ENCODE measurements at regions not wholly inside any gene's neighbourhood (a gene's known extent, or its start where the extent isn't known, plus 50 kb on each side); places are given as distances from the start of the nearest gene placed in this dataset.

DNA sequence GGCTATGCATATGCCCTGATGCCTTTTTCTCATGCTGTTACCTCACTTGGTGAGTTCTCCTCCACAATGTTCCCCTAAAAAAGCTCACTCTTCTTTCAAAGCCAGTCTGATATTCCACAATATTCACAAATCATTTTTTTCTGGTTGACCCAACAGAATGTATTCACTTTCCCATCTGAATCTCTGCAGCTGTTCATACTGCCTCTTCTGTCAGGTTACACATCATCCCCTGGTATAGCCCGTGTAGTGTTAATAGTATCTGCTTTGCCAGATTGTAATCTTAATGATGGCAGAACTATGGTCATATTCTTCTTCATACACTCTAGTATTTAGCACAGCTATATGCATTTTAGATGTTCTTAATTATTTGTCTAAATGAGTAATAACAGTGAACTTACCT, 544.3 kb downstream of the EFNB2 start:
- Histone ChIP-seq H3K9ac (ENCODE audit: low read depth, low read length) (no peak overlapping the region), H3K36me3 (ENCODE audit: insufficient read depth, low read length) (no peaks in the 10 kb centered on the region)

GRCh38 chr13:105990256-105990958, 545.1 kb downstream of the EFNB2 start:
- no peaks in the 10 kb centered on the region for H3K27me3 ChIP-seq (ENCODE audit: control insufficient read depth, insufficient read depth, low read length)
- peaks cover 19% of the 10 kb centered on the region for H3K4me1 ChIP-seq (ENCODE audit: control insufficient read depth, insufficient read depth, low read length)
- no peak overlapping the region for H3K4me2 ChIP-seq (ENCODE audit: low read length)
- no peak overlapping the region for H3K4me3 ChIP-seq (ENCODE audit: low read length)
- no peaks in the 10 kb centered on the region for H3K9me3 ChIP-seq (replicated peaks; ENCODE audit: low read length)
- no peak overlapping the region for H3K9ac ChIP-seq (ENCODE audit: low read depth, low read length)
- no peaks in the 10 kb centered on the region for H3K36me3 ChIP-seq (ENCODE audit: insufficient read depth, low read length)

More for the DNA sequence above, 544.3 kb downstream of the EFNB2 start:
- Histone ChIP-seq H3K27me3 (ENCODE audit: control insufficient read depth, insufficient read depth, low read length) (no peaks in the 10 kb centered on the region), H3K9me3 (replicated peaks; ENCODE audit: low read length) (no peaks in the 10 kb centered on the region), H3K4me1 (ENCODE audit: control insufficient read depth, insufficient read depth, low read length) (peaks cover 19% of the 10 kb centered on the region), H3K4me2 (ENCODE audit: low read length) (no peak overlapping the region), H3K4me3 (ENCODE audit: low read length) (no peak overlapping the region)

GRCh38 chr13:105984646-105985045, 550.8 kb downstream of the EFNB2 start:
- Histone ChIP-seq H3K4me3 (ENCODE audit: low read length) (no peak overlapping the region), H3K9me3 (replicated peaks; ENCODE audit: low read length) (no peaks in the 10 kb centered on the region), H3K9ac (ENCODE audit: low read depth, low read length) (no peak overlapping the region), H3K27me3 (ENCODE audit: control insufficient read depth, insufficient read depth, low read length) (no peaks in the 10 kb centered on the region), H3K4me1 (ENCODE audit: control insufficient read depth, insufficient read depth, low read length) (peaks cover 6% of the 10 kb centered on the region), H3K4me2 (ENCODE audit: low read length) (no peak overlapping the region), H3K36me3 (ENCODE audit: insufficient read depth, low read length) (no peaks in the 10 kb centered on the region)

GRCh38 chr13:105984236-105984635, 551.2 kb downstream of the EFNB2 start:
- Histone ChIP-seq H3K4me3 (ENCODE audit: low read length) (no peak overlapping the region), H3K9ac (ENCODE audit: low read depth, low read length) (no peak overlapping the region), H3K4me2 (ENCODE audit: low read length) (no peak overlapping the region), H3K27me3 (ENCODE audit: control insufficient read depth, insufficient read depth, low read length) (no peaks in the 10 kb centered on the region), H3K9me3 (replicated peaks; ENCODE audit: low read length) (no peaks in the 10 kb centered on the region), H3K4me1 (ENCODE audit: control insufficient read depth, insufficient read depth, low read length) (peaks cover 6% of the 10 kb centered on the region), H3K36me3 (ENCODE audit: insufficient read depth, low read length) (no peaks in the 10 kb centered on the region)

GRCh38 chr13:105982219-105982930, 553.1 kb downstream of the EFNB2 start:
- H3K4me3 ChIP-seq (ENCODE audit: low read length) = no peak overlapping the region
- no peaks in the 10 kb centered on the region for H3K9me3 ChIP-seq (replicated peaks; ENCODE audit: low read length)
- H3K9ac ChIP-seq (ENCODE audit: low read depth, low read length) = no peak overlapping the region
- H3K4me1 ChIP-seq (ENCODE audit: control insufficient read depth, insufficient read depth, low read length) = peaks cover 6% of the 10 kb centered on the region
- no peaks in the 10 kb centered on the region for H3K36me3 ChIP-seq (ENCODE audit: insufficient read depth, low read length)
- no peak overlapping the region for H3K4me2 ChIP-seq (ENCODE audit: low read length)
- H3K27me3 ChIP-seq (ENCODE audit: control insufficient read depth, insufficient read depth, low read length) = no peaks in the 10 kb centered on the region

- H3K9ac ChIP-seq (ENCODE audit: low read depth, low read length) = no peak overlapping the region
- H3K36me3 ChIP-seq (ENCODE audit: insufficient read depth, low read length) = no peaks in the 10 kb centered on the region
- no peaks in the 10 kb centered on the region for H3K27me3 ChIP-seq (ENCODE audit: control insufficient read depth, insufficient read depth, low read length)
- no peaks in the 10 kb centered on the region for H3K9me3 ChIP-seq (replicated peaks; ENCODE audit: low read length)
- no peak overlapping the region for H3K4me3 ChIP-seq (ENCODE audit: low read length)
- no peaks in the 10 kb centered on the region for H3K4me1 ChIP-seq (ENCODE audit: control insufficient read depth, insufficient read depth, low read length)
- no peak overlapping the region for H3K4me2 ChIP-seq (ENCODE audit: low read length)
Observed at GRCh38 chr13:105979131-105980011, 556.1 kb downstream of the EFNB2 start.

DNA sequence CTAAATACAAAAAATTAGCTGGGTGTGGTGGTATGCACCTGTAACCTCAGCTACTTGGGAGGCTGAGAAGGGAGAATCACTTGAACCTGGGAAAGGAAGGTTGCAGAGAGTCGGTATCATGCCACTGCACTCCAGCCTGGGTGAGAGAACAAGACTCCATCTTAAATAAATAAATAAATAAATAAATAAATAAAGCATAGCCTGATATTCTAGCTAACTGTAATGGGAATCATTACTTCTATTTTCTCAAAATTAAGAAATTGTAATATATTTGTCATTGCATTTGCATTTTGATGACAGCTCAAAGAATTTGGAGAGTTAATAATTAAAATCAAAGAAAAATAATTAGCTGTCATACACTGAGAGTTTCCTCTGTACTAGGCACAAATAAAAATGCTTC, 561.1 kb downstream of the EFNB2 start:
- no peak overlapping the region for H3K4me3 ChIP-seq (ENCODE audit: low read length)
- H3K4me1 ChIP-seq (ENCODE audit: control insufficient read depth, insufficient read depth, low read length) = no peaks in the 10 kb centered on the region
- no peaks in the 10 kb centered on the region for H3K27me3 ChIP-seq (ENCODE audit: control insufficient read depth, insufficient read depth, low read length)
- H3K36me3 ChIP-seq (ENCODE audit: insufficient read depth, low read length) = no peaks in the 10 kb centered on the region
- H3K9ac ChIP-seq (ENCODE audit: low read depth, low read length) = no peak overlapping the region
- no peak overlapping the region for H3K4me2 ChIP-seq (ENCODE audit: low read length)
- no peaks in the 10 kb centered on the region for H3K9me3 ChIP-seq (replicated peaks; ENCODE audit: low read length)

DNA sequence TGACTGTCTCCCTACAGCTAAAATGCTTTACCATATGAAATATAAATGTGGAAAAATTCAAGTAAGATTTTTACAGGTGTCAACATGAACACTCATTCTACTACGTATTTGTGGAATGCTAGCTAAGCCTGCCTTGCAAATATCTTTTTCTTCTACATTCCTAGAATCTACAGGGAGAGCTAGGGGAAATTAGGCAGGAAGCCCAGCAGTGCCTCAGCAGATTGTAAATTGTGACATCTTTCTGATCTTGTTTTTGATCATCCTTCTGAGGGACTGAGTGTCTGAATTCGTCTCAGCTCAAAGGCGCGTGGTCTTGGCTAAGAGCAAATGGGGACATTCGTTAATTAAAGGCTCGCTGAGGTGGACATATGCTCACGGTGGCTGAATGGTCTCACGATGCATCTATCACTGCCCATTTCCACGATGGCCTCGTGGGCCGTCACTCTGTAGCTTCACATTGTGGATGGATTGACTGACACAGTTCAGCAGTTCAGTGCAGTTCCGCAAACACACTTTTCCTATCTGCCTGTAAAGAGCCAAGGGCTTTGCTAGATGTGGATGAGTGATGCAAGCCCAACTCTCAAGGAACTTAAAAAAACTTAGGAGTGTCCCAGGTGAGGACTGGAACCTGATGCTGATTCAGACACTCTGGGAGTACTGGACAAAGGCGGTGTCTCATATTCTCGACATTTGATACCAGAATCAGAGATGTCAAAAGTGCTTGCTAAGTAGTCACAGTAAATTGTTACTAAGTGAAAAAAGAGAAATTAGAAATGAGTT, 562.5 kb downstream of the EFNB2 start:
- Histone ChIP-seq H3K36me3 (ENCODE audit: insufficient read depth, low read length) (no peaks in the 10 kb centered on the region), H3K4me1 (ENCODE audit: control insufficient read depth, insufficient read depth, low read length) (no peaks in the 10 kb centered on the region), H3K9me3 (replicated peaks; ENCODE audit: low read length) (no peaks in the 10 kb centered on the region), H3K9ac (ENCODE audit: low read depth, low read length) (no peak overlapping the region), H3K4me2 (ENCODE audit: low read length) (no peak overlapping the region), H3K4me3 (ENCODE audit: low read length) (no peak overlapping the region), H3K27me3 (ENCODE audit: control insufficient read depth, insufficient read depth, low read length) (no peaks in the 10 kb centered on the region)

DNA sequence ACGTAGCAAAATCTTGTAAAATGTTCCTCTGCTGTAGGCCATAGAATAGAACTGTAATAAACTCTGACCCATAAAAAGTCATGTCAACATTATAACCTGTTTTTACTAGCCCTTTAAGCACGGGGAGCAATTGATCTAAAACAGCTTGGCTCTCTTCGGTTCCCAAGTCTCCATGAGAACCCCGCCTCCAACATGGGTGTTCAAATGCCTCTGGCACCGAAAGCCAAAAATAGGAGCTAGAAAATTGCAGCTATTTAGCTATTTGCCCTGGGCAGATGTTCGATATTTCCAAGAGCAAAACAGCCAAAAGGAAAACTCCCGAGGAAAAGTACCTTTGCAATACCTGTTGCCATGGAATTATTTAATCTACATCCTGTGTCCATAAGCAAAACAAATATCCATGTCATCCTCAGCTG, 563.1 kb downstream of the EFNB2 start:
- H3K4me1 ChIP-seq (ENCODE audit: control insufficient read depth, insufficient read depth, low read length) = no peaks in the 10 kb centered on the region
- H3K4me3 ChIP-seq (ENCODE audit: low read length) = no peak overlapping the region
- no peaks in the 10 kb centered on the region for H3K36me3 ChIP-seq (ENCODE audit: insufficient read depth, low read length)
- H3K4me2 ChIP-seq (ENCODE audit: low read length) = peak overlapping the region; percentile 17
- no peaks in the 10 kb centered on the region for H3K27me3 ChIP-seq (ENCODE audit: control insufficient read depth, insufficient read depth, low read length)
- H3K9ac ChIP-seq (ENCODE audit: low read depth, low read length) = no peak overlapping the region
- H3K9me3 ChIP-seq (replicated peaks; ENCODE audit: low read length) = no peaks in the 10 kb centered on the region

GRCh38 chr13:105971738-105972137, 563.7 kb downstream of the EFNB2 start:
- Histone ChIP-seq H3K9ac (ENCODE audit: low read depth, low read length) (no peak overlapping the region), H3K9me3 (replicated peaks; ENCODE audit: low read length) (no peaks in the 10 kb centered on the region), H3K27me3 (ENCODE audit: control insufficient read depth, insufficient read depth, low read length) (no peaks in the 10 kb centered on the region), H3K36me3 (ENCODE audit: insufficient read depth, low read length) (no peaks in the 10 kb centered on the region), H3K4me1 (ENCODE audit: control insufficient read depth, insufficient read depth, low read length) (no peaks in the 10 kb centered on the region), H3K4me3 (ENCODE audit: low read length) (no peak overlapping the region), H3K4me2 (ENCODE audit: low read length) (no peak overlapping the region)

GRCh38 chr13:105971312-105971711, 564.1 kb downstream of the EFNB2 start:
- H3K4me2 ChIP-seq (ENCODE audit: low read length) = no peak overlapping the region
- H3K4me3 ChIP-seq (ENCODE audit: low read length) = no peak overlapping the region
- no peaks in the 10 kb centered on the region for H3K36me3 ChIP-seq (ENCODE audit: insufficient read depth, low read length)
- H3K9me3 ChIP-seq (replicated peaks; ENCODE audit: low read length) = no peaks in the 10 kb centered on the region
- H3K27me3 ChIP-seq (ENCODE audit: control insufficient read depth, insufficient read depth, low read length) = no peaks in the 10 kb centered on the region
- H3K9ac ChIP-seq (ENCODE audit: low read depth, low read length) = no peak overlapping the region
- no peaks in the 10 kb centered on the region for H3K4me1 ChIP-seq (ENCODE audit: control insufficient read depth, insufficient read depth, low read length)

Measured in skeletal muscle satellite cell (primary cell).